BE2C (cell line): ENCODE measurements at regions not wholly inside any gene's neighbourhood (a gene's known extent, or its start where the extent isn't known, plus 50 kb on each side); places are given as distances from the start of the nearest gene placed in this dataset.

Source experiments
- DNase-seq: peaks from one replicate; pipeline ENCODE4 v3.0.0-alpha.2; 2020
- H3K27me3 ChIP-seq: fragments of 250-450 bp; sonication (Bioruptor Pico); 2 replicates; pipeline ENCODE4 v1.5.1; 2020; ENCODE audit warnings: mild to moderate bottlenecking
- H3K36me3 ChIP-seq: fragments of 250-450 bp; sonication (Bioruptor Pico); 2 replicates; pipeline ENCODE4 v1.5.1; 2020; ENCODE audit warnings: mild to moderate bottlenecking
- H3K4me1 ChIP-seq: fragments of 250-450 bp; sonication (Bioruptor Pico); 2 replicates; pipeline ENCODE4 v1.5.1; 2020
- H3K4me3 ChIP-seq: 2 replicates; pipeline ENCODE4 v1.5.1; 2011; ENCODE audit warnings: low read depth, low read length
- H3K9me3 ChIP-seq: fragments of 250-450 bp; sonication (Bioruptor Pico); 2 replicates; pipeline ENCODE4 v1.5.1; 2020
- TF ChIP-seq, protein P1 (sequence below): IDR thresholded peaks from 2 replicates; pipeline ENCODE4 v1.5.1; 2012; ENCODE audit warnings: mild to moderate bottlenecking, low read depth, low read length

DNA sequence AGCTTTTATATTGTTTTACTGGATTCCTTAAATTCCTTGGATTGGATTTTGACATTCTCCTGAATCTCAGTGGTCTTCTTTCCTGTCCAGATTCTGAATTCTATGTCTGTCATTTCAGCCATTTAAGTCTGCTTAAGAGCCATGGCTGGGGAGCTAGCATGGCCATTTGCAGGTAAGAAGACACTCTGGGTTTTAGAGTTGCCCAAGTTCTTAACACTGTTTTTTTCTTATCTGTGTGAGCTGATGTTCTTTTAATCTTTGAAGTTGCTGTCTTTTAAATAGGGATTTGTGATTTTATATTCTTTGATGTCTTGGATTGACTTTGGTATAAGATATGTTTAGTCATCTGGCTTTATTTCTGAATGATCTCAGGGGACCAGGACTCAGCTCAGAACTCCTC is 677.2 kb downstream of the CCDC85A start:
- H3K9me3 ChIP-seq, result no peaks in the 10 kb centered on the region
- no peaks in the 10 kb centered on the region for H3K4me1 ChIP-seq
- DNase-seq, result no peak
- no peaks in the 10 kb centered on the region for H3K27me3 ChIP-seq
- no peak overlapping the region for H3K4me3 ChIP-seq
- no peaks in the 10 kb centered on the region for H3K36me3 ChIP-seq
- TF ChIP-seq, protein P1, sequence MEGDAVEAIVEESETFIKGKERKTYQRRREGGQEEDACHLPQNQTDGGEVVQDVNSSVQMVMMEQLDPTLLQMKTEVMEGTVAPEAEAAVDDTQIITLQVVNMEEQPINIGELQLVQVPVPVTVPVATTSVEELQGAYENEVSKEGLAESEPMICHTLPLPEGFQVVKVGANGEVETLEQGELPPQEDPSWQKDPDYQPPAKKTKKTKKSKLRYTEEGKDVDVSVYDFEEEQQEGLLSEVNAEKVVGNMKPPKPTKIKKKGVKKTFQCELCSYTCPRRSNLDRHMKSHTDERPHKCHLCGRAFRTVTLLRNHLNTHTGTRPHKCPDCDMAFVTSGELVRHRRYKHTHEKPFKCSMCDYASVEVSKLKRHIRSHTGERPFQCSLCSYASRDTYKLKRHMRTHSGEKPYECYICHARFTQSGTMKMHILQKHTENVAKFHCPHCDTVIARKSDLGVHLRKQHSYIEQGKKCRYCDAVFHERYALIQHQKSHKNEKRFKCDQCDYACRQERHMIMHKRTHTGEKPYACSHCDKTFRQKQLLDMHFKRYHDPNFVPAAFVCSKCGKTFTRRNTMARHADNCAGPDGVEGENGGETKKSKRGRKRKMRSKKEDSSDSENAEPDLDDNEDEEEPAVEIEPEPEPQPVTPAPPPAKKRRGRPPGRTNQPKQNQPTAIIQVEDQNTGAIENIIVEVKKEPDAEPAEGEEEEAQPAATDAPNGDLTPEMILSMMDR, result no peak

DNA sequence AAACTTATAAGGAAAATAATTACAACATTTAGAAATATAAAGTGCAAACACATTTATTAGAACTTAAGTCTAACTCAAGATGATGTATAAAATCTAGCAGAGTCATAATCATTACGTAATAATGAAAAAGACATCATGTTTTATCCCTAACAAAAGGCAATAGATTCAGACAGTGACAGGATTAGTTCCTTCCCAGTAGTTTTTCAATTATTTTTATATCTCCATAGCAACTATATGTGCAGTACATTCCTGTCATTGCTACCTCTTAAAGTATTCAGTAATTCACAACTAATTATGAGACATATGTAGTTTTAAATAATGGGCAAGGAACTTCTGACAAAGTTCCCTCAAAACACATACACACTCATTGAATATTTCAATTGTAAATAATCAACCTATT is 687.9 kb downstream of the CCDC85A start:
- TF ChIP-seq, protein P1, result no peak
- H3K36me3 ChIP-seq, result no peaks in the 10 kb centered on the region
- no peaks in the 10 kb centered on the region for H3K27me3 ChIP-seq
- H3K9me3 ChIP-seq, result no peaks in the 10 kb centered on the region
- no peaks in the 10 kb centered on the region for H3K4me1 ChIP-seq
- no peak for DNase-seq
- no peak overlapping the region for H3K4me3 ChIP-seq

DNA sequence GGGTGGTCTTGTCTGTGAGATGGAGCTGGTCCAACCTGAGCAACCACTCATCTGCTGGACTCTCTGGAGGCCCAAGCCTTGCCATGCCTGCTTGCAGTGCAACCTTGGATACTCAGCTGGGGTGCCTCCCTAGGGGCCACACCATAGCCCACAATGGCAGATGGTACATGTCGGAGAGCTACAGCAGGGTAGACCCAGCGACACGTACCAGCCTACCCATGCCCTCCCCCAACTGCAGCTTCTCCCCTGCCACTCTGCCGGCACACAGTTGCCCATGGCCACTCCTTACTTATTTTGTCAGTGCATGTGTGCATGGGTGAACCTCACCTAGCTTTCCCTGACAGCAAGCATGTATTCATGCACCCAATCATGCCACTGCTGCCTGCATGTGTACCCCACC is 690.9 kb downstream of the CCDC85A start:
- H3K4me3 ChIP-seq, result no peak overlapping the region
- H3K4me1 ChIP-seq, result no peaks in the 10 kb centered on the region
- no peak for DNase-seq
- no peaks in the 10 kb centered on the region for H3K36me3 ChIP-seq
- H3K9me3 ChIP-seq, result no peaks in the 10 kb centered on the region
- TF ChIP-seq, protein P1, result no peak
- no peaks in the 10 kb centered on the region for H3K27me3 ChIP-seq

DNA sequence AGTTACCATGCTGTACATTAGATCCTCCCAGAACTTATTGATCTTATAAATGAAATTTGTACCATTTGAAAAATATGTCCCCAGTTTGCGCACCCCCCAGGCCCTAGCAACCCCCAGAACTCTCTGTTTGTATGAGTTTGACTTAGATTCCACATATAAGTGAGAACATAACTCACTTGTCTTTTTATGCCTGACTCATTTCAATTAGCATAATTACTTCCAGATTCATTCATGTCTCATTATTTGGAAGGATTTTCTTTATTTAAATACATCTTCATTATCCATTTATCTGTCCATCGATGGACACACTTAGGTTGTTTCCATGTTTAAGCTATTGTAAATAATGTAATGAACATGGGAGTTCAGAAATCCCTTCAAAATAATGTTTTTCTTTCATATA is 705.9 kb downstream of the CCDC85A start:
- Histone ChIP-seq H3K27me3 (no peaks in the 10 kb centered on the region), H3K36me3 (no peaks in the 10 kb centered on the region), H3K4me3 (no peak overlapping the region), H3K4me1 (no peaks in the 10 kb centered on the region), H3K9me3 (no peaks in the 10 kb centered on the region)
- no peak for DNase-seq
- TF ChIP-seq, protein P1, result no peak

DNA sequence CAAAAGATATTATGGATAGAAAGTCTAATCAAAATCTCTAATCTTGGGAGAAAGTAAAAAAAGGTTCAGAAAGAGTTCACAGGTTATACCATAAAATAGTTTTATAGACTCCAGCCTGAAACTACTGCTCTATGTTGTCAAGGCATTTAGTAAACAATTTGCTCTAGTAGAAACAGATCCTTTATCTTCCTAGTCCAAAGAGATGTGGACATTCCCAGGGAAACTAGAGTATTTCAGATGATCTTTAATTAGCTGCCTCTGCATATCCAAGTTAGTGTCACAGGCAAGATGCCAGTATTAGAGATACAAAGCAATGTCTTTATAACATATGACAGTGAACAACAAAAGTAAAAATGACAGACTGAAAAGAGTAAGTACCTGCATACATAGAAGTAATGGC is 708.6 kb downstream of the CCDC85A start:
- no peaks in the 10 kb centered on the region for H3K36me3 ChIP-seq
- H3K27me3 ChIP-seq, result no peaks in the 10 kb centered on the region
- TF ChIP-seq, protein P1, result no peak
- no peaks in the 10 kb centered on the region for H3K9me3 ChIP-seq
- H3K4me1 ChIP-seq, result no peaks in the 10 kb centered on the region
- H3K4me3 ChIP-seq, result no peak overlapping the region
- no peak for DNase-seq

DNA sequence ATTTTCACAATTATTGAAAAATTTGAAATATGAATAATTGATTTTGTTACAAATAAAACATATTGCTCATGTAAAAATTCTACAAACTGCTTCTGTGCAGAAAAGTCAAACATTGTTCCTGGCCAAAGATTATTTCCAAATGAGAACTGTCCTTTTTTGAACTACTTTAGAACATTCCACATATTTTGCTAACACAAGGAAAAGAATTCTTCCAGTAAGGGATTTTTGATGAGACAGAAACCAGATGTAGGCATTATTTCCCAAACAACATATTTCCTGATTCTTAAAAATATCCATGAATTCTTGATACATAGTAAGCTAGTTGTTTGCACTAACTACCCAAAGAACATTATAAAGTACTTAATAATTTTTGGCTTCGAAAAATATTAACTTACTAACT is 715.2 kb downstream of the CCDC85A start:
- no peak for DNase-seq
- H3K27me3 ChIP-seq, result no peaks in the 10 kb centered on the region
- TF ChIP-seq, protein P1, result no peak
- H3K4me1 ChIP-seq, result no peaks in the 10 kb centered on the region
- no peak overlapping the region for H3K4me3 ChIP-seq
- H3K9me3 ChIP-seq, result no peaks in the 10 kb centered on the region
- H3K36me3 ChIP-seq, result no peaks in the 10 kb centered on the region
